GM12864 (cell line): ENCODE measurements at regions not wholly inside any gene's neighbourhood (a gene's known extent, or its start where the extent isn't known, plus 50 kb on each side); places are given as distances from the start of the nearest gene placed in this dataset.

Experiments
- DNase-seq: peaks from one replicate; pipeline ENCODE4 v3.0.0-alpha.2; 2011; ENCODE audit warnings: low read depth
- H3K4me3 ChIP-seq: 2 replicates; pipeline ENCODE4 v1.5.1; 2011; ENCODE audit warnings: mild to moderate bottlenecking, low read depth, low read length, control low read depth
- TF ChIP-seq, protein P1 (sequence below): IDR thresholded peaks from 2 replicates; pipeline ENCODE4 v1.5.1; 2011; ENCODE audit warnings: low read depth, mild to moderate bottlenecking, moderate library complexity, low read length, control low read depth, inconsistent platforms; ENCODE audit errors: missing control alignments

DNA sequence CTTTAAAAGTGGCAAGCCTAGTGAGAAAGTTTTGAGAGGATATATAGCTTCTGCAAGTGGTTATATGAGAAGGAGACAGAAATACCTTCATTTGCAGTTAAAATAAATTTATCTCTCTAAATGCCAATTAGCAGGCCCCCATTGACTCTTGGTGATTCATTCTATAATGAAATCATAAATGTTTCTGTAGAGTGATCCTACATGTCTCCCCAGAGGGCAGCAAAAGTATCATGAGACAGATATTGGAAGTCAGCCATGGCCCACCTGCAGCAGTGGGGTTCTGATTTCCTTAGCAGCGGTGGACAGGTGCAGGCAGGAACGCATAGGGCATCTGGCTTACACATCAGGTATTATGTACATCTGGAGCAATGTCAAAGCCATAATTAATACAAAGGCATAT, 385.4 kb upstream of the SLC10A2 start:
- H3K4me3 ChIP-seq = no peak overlapping the region
- no peak for DNase-seq
- TF ChIP-seq, protein P1, sequence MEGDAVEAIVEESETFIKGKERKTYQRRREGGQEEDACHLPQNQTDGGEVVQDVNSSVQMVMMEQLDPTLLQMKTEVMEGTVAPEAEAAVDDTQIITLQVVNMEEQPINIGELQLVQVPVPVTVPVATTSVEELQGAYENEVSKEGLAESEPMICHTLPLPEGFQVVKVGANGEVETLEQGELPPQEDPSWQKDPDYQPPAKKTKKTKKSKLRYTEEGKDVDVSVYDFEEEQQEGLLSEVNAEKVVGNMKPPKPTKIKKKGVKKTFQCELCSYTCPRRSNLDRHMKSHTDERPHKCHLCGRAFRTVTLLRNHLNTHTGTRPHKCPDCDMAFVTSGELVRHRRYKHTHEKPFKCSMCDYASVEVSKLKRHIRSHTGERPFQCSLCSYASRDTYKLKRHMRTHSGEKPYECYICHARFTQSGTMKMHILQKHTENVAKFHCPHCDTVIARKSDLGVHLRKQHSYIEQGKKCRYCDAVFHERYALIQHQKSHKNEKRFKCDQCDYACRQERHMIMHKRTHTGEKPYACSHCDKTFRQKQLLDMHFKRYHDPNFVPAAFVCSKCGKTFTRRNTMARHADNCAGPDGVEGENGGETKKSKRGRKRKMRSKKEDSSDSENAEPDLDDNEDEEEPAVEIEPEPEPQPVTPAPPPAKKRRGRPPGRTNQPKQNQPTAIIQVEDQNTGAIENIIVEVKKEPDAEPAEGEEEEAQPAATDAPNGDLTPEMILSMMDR = no peak

DNA sequence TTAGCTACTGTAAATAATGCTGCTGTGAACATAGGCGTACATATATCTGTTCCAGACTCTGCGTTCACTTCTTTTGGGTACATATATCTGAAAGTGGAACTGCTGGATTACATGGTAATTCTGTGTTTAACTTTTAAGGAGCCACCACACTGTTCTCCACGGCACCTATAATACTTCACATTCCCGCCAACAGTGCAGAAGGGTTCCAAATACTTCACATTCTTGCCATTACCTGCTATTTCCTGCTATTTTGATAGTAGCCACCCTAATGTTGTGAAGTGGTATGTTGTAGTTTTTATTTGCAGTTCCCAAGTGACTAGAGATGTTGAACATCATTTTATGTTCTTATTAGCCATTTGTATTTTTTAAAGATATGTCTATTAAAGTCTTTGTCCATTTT, 377.4 kb upstream of the SLC10A2 start:
- no peak for DNase-seq
- TF ChIP-seq, protein P1 = no peak

DNA sequence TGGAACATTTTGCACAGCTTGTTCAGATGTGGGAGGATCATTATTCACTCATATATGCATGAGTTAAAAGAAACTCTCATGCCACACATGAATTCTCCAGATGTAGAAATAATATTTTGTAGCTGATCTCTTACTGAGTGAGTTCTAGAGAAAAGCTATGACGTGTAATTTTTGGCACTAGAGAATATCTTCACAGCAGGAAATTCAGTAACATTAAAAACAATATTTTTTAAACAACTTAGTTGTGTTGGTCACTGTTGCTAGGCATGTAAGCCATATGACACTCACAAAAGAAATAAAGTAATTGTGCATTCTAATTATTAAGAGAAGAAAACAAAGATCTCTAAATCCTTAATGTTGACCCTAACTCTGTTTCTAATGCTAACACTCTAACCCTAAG, 371.4 kb upstream of the SLC10A2 start:
- TF ChIP-seq, protein P1 = no peak
- H3K4me3 ChIP-seq = no peak overlapping the region
- DNase-seq = no peak

More for the DNA sequence above, 377.4 kb upstream of the SLC10A2 start:
- no peak overlapping the region for H3K4me3 ChIP-seq

DNA sequence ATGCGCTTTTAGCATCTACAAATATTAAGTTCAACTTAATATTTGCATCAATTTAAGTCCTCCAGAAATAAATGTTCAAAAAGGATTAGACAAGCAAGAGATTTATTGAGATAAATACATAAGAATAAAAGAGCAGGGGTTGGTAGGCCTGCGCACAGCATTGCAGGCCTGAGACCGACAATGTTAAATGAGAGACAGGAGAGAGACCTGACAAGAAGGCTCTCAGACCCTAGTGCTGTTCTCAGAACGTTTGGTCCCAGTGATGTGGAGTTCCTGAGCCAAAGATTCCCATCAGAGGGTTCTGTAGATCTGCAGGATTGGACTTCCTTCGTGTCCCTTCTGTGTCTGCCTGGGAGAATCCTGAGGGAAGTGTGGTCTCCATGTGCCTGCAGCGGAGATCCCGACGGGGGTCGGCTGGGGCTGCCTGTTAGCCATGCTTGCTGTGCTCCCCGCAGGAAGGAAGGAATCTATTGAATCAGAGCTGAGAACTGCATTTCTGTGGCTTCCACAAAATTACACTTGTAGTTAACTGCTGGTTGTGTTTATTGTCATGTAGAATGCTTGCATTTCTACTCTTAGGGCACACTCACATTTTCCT, 369.9 kb upstream of the SLC10A2 start:
- DNase-seq = no peak
- no peak overlapping the region for H3K4me3 ChIP-seq
- TF ChIP-seq, protein P1 = no peak

DNA sequence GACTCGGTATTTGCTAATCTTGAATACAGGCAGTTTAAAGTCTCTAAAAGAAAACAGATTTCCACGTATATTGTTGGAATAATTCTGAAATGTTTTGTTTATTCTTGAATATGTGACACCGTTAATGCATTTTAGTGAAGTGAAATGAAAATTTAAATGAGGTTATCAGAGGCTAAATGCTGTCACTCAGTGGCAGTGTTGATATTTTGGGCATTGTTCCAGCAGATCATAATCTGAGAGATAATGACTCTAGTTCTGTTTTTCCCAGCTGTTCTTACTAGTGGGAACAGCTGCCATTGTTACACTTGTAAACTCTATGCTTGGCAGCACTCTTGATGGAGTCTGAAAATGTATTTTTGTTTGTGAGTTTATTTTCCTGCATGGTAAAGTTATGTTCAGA, 365.6 kb upstream of the SLC10A2 start:
- no peak for DNase-seq
- TF ChIP-seq, protein P1 = no peak
- H3K4me3 ChIP-seq = no peak overlapping the region

DNA sequence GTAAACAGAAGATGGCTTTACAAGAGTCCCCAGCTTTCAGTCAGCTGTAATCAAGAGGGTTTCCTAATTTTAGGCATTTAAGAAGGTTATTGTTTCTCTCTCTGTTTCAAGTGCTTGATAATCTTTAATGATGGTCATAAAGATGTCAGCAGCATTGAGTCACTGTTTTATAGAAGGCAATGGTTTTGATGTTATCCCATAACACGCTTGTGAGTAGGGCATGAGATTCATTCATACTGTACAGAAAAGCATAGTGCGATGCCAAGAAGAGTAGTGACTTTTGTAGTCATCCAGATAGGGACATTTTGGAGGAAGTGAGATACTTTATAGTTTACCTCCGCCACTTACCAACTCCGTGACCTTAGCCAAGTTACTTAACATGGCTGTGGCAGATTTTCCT, 364.2 kb upstream of the SLC10A2 start:
- no peak for DNase-seq
- TF ChIP-seq, protein P1 = no peak
- no peak overlapping the region for H3K4me3 ChIP-seq

DNA sequence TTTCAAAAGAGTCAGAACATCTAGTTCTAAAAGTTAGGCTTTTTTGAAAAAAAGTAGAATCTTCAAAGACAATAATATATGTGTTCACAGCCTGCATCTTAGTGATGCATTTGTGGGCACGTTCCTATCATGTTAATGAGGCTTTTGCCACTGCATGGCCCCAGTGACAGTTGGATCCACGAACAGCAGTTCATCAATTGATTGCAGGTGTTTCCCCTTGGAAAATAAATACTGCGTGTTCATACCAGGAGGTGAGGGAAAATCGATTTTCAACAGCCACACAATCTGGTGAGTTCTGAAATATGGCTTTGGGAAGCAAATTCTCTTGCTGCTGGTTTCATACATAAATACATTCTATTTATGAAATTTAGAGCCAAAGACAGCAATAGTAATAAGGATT, 343.8 kb upstream of the SLC10A2 start:
- DNase-seq = no peak
- no peak overlapping the region for H3K4me3 ChIP-seq
- TF ChIP-seq, protein P1 = no peak
